ENCODE measurements at regions not wholly inside any gene's neighbourhood (a gene's known extent, or its start where the extent isn't known, plus 50 kb on each side); places are given as distances from the start of the nearest gene placed in this dataset.

DNA sequence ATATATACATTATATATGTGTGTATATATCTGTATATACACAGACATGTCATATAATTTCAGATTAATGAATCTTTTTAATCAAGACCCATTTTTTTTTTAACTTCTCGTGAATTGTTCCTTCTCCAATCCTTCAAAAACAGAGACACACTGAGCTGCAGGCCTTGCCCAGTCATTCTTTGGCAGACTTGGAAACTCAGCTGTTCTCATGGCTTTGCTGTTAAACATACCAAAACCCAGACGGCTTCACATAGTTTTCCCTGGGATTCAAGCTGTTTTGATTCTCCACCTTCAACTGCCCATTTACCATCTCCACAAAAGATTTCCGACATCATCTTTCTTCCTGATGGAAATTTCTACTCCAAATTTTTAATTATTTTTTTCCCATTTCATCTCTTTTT, 148.7 kb downstream of the KCNJ2 start:
- ChIA-PET CTCF (no interaction called here), POLR2A (no interaction called here)
- Mint-ChIP-seq H3K4me3 (no peak overlapping the region), H3K9me3 (ENCODE audit: insufficient read depth) (no peaks in the 10 kb centered on the region), H3K4me1 (no peaks in the 10 kb centered on the region), H3K27me3 (no peaks in the 10 kb centered on the region), H3K27ac (no peak overlapping the region)
- H4K20me1 ChIP-seq (ENCODE audit: control insufficient read depth, insufficient read depth, low read length, poor library complexity, severe bottlenecking) = no peaks in the 10 kb centered on the region
- ATAC-seq (ENCODE audit: low read depth) (no peak), DNase-seq (no peak)
- no peaks in the 10 kb centered on the region for H3K4me1 ChIP-seq (ENCODE audit: control insufficient read depth in 2 of 2, insufficient read depth in 2 of 2, low read length in 2 of 2)
- H3K27me3 ChIP-seq (replicated peaks in 1 of 4; ENCODE audit: control extremely low read depth in 1 of 4, control insufficient read depth in 3 of 4, insufficient read depth in 4 of 4, low read length in 3 of 4) = no peaks in the 10 kb centered on the region
- H3K4me2 ChIP-seq (replicated peaks; ENCODE audit: low read depth, low read length, poor library complexity, severe bottlenecking) = no peak overlapping the region
- H3K27ac ChIP-seq (ENCODE audit: low read length in 2 of 2) = no peak overlapping the region
- H3K9ac ChIP-seq (ENCODE audit: low read length) = no peak overlapping the region
- H3K4me3 ChIP-seq (ENCODE audit: control extremely low read depth in 1 of 5, extremely low read depth in 1 of 5, insufficient read depth in 1 of 5, low read depth in 2 of 5, low read length in 4 of 5) = no peak overlapping the region
- no peaks in the 10 kb centered on the region for H3K79me2 ChIP-seq (ENCODE audit: control insufficient read depth, insufficient read depth, low read length)
- intact Hi-C loops (cut with micrococcal nuclease) = no loop called here
- WGBS (ENCODE audit: insufficient coverage) = 91% methylated on average over 3 of the region's 3 CpGs
- peaks cover 0 to 2% (median 0%) of the 10 kb centered on the region in 3 donors for H3K9me3 ChIP-seq (ENCODE audit: control extremely low read depth in 1 of 3, control insufficient read depth in 2 of 3, insufficient read depth in 1 of 3, low read length in 2 of 3)
- H3K36me3 ChIP-seq (replicated peaks in 1 of 2; ENCODE audit: control extremely low read depth in 1 of 2, control insufficient read depth in 1 of 2, extremely low read depth in 1 of 2, insufficient read depth in 2 of 2, low read length in 1 of 2) = no peaks in the 10 kb centered on the region
- no peak overlapping the region for H2AFZ ChIP-seq (ENCODE audit: insufficient read depth, low read depth, low read length, poor library complexity, severe bottlenecking)
- TF ChIP-seq, protein P1, sequence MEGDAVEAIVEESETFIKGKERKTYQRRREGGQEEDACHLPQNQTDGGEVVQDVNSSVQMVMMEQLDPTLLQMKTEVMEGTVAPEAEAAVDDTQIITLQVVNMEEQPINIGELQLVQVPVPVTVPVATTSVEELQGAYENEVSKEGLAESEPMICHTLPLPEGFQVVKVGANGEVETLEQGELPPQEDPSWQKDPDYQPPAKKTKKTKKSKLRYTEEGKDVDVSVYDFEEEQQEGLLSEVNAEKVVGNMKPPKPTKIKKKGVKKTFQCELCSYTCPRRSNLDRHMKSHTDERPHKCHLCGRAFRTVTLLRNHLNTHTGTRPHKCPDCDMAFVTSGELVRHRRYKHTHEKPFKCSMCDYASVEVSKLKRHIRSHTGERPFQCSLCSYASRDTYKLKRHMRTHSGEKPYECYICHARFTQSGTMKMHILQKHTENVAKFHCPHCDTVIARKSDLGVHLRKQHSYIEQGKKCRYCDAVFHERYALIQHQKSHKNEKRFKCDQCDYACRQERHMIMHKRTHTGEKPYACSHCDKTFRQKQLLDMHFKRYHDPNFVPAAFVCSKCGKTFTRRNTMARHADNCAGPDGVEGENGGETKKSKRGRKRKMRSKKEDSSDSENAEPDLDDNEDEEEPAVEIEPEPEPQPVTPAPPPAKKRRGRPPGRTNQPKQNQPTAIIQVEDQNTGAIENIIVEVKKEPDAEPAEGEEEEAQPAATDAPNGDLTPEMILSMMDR (IDR thresholded peaks at IDR 0.05) = no peak
- TF ChIP-seq EZH2 (IDR thresholded peaks at IDR 0.05; ENCODE audit: borderline replicate concordance, insufficient read depth, low read depth, low read length, poor library complexity, severe bottlenecking) = no peak

DNA sequence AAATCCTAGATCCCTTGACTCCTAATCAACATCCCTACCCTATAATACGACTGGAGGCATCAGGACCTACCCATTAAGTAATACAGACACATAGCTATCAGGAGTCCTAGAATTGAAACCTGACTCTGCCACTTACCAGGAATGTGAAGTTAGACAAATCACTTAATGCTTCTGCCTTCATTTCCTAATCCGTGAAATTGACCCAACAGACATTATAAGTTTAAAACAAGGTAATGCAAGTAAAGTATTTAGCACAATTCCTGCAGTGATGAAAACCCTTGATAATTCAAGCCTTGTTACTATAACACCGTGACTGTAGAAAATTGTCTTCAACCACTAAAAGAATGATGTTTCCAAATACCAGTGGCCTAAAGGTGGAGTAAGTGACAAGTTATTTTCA, 150.2 kb downstream of the KCNJ2 start:
- no CpG with 5 or more reads among the region's 3 CpGs for WGBS (ENCODE audit: insufficient coverage)
- Mint-ChIP-seq H3K27ac (no peak overlapping the region), H3K9me3 (ENCODE audit: insufficient read depth) (no peaks in the 10 kb centered on the region), H3K4me1 (no peaks in the 10 kb centered on the region), H3K4me3 (no peak overlapping the region), H3K27me3 (no peaks in the 10 kb centered on the region)
- Histone ChIP-seq H3K36me3 (replicated peaks in 1 of 2; ENCODE audit: control extremely low read depth in 1 of 2, control insufficient read depth in 1 of 2, extremely low read depth in 1 of 2, insufficient read depth in 2 of 2, low read length in 1 of 2) (no peaks in the 10 kb centered on the region), H4K20me1 (ENCODE audit: control insufficient read depth, insufficient read depth, low read length, poor library complexity, severe bottlenecking) (no peaks in the 10 kb centered on the region), H3K4me3 (ENCODE audit: control extremely low read depth in 1 of 5, extremely low read depth in 1 of 5, insufficient read depth in 1 of 5, low read depth in 2 of 5, low read length in 4 of 5) (no peak overlapping the region), H3K4me1 (ENCODE audit: control insufficient read depth in 2 of 2, insufficient read depth in 2 of 2, low read length in 2 of 2) (no peaks in the 10 kb centered on the region), H3K9me3 (ENCODE audit: control extremely low read depth in 1 of 3, control insufficient read depth in 2 of 3, insufficient read depth in 1 of 3, low read length in 2 of 3) (peaks cover 0 to 3% (median 0%) of the 10 kb centered on the region in 3 donors), H3K4me2 (replicated peaks; ENCODE audit: low read depth, low read length, poor library complexity, severe bottlenecking) (no peak overlapping the region), H2AFZ (ENCODE audit: insufficient read depth, low read depth, low read length, poor library complexity, severe bottlenecking) (no peak overlapping the region), H3K79me2 (ENCODE audit: control insufficient read depth, insufficient read depth, low read length) (no peaks in the 10 kb centered on the region), H3K27ac (ENCODE audit: low read length in 2 of 2) (no peak overlapping the region), H3K27me3 (replicated peaks in 1 of 4; ENCODE audit: control extremely low read depth in 1 of 4, control insufficient read depth in 3 of 4, insufficient read depth in 4 of 4, low read length in 3 of 4) (no peaks in the 10 kb centered on the region), H3K9ac (ENCODE audit: low read length) (no peak overlapping the region)
- ATAC-seq (ENCODE audit: low read depth) = no peak
- POLR2A ChIA-PET = no interaction called here
- intact Hi-C loops (cut with micrococcal nuclease) = no loop called here
- CTCF ChIA-PET = no interaction called here
- DNase-seq = no peak
- no peak for TF ChIP-seq EZH2 (IDR thresholded peaks at IDR 0.05; ENCODE audit: borderline replicate concordance, insufficient read depth, low read depth, low read length, poor library complexity, severe bottlenecking)
- TF ChIP-seq, protein P1 (IDR thresholded peaks at IDR 0.05) = no peak

Data from B cell (primary cell).